ENCODE measurements at regions not wholly inside any gene's neighbourhood (a gene's known extent, or its start where the extent isn't known, plus 50 kb on each side); places are given as distances from the start of the nearest gene placed in this dataset.

DNA sequence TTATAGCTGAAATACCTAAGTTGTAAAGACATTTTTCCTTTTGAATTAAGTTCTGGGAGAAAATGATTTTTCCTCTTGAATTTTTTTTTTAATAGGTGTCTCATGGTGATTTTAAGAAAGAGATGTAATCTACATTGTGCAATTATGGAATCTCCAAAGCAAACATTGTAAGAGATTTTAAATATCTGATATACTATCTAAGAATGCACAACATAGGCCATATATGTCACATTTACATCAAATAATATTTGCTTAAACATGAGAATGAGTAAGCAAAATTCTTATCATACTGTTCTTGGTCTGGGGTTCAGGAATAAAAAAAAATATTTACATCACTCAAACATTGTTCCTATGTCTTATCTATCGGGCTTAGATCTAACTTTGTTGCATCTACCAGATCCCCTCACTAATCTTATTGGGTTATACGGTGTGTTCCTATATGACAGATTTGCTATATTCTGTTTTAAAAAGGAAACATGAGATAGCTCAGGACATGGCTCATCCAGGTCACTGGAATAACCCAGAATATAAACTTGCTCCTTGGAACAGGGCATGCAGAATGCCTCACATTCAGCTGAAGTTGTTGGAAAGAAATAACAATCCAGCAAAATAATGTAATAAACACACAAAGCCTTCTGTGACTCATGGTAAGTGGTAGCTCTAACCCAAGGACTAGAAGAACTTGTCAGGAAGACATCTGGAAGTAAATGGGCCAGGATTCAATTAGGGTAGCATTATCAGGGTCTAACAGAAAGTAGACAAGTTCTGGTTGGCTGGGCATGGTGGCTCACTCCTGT lies 794.7 kb downstream of the IPMK start:
- no peak overlapping the region for H3K4me3 ChIP-seq (ENCODE audit: low read length)
- TF ChIP-seq, protein P1, sequence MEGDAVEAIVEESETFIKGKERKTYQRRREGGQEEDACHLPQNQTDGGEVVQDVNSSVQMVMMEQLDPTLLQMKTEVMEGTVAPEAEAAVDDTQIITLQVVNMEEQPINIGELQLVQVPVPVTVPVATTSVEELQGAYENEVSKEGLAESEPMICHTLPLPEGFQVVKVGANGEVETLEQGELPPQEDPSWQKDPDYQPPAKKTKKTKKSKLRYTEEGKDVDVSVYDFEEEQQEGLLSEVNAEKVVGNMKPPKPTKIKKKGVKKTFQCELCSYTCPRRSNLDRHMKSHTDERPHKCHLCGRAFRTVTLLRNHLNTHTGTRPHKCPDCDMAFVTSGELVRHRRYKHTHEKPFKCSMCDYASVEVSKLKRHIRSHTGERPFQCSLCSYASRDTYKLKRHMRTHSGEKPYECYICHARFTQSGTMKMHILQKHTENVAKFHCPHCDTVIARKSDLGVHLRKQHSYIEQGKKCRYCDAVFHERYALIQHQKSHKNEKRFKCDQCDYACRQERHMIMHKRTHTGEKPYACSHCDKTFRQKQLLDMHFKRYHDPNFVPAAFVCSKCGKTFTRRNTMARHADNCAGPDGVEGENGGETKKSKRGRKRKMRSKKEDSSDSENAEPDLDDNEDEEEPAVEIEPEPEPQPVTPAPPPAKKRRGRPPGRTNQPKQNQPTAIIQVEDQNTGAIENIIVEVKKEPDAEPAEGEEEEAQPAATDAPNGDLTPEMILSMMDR (IDR thresholded peaks at IDR 0.05; ENCODE audit: low read depth, low read length): no peak
- TF ChIP-seq EZH2phosphoT487 (IDR thresholded peaks at IDR 0.05; ENCODE audit: low read depth): no peak
- H3K27me3 ChIP-seq (ENCODE audit: low read depth, low read length): no peaks in the 10 kb centered on the region
- H3K79me2 ChIP-seq (ENCODE audit: low read length): no peaks in the 10 kb centered on the region
- no peak overlapping the region for H3K9ac ChIP-seq (ENCODE audit: low read length)
- no peak overlapping the region for H3K4me2 ChIP-seq (ENCODE audit: low read length)
- H4K20me1 ChIP-seq (ENCODE audit: insufficient read depth, low read length): no peaks in the 10 kb centered on the region
- H2AFZ ChIP-seq (ENCODE audit: low read depth, low read length): no peak overlapping the region
- H3K36me3 ChIP-seq (replicated peaks; ENCODE audit: low read depth, low read length): no peaks in the 10 kb centered on the region
- no peak overlapping the region for H3K27ac ChIP-seq (ENCODE audit: low read length)
- no peaks in the 10 kb centered on the region for H3K9me3 ChIP-seq (ENCODE audit: insufficient read depth, low read length)
- H3K4me1 ChIP-seq (ENCODE audit: low read length): no peaks in the 10 kb centered on the region

DNA sequence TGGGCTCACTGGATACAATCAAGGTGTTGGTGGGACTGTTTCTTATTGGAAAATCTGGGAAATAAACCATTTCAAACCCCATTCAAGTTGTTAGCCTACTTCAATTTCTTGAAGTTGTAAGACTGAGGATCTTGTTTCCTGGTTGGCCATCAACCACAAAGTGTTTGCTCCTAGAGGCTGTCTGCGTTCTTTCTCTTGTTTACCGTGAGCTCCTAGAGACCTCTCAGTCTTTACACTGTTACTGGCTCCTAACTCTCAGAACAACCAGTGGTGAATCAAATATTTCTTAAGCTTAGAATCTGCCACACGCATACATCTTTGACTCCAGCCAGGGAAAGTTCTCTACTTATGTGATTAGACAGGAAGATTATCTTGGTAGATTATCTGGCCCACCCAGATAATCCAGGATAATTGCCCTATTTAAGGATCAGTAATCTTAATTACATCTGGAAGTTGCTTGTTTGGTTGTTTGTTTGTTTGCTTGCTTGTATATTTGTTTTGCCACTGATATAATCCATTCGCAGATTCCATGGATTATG lies 798.7 kb downstream of the IPMK start:
- H4K20me1 ChIP-seq (ENCODE audit: insufficient read depth, low read length): no peaks in the 10 kb centered on the region
- H3K4me2 ChIP-seq (ENCODE audit: low read length): no peak overlapping the region
- H3K27ac ChIP-seq (ENCODE audit: low read length): no peak overlapping the region
- H3K79me2 ChIP-seq (ENCODE audit: low read length): no peaks in the 10 kb centered on the region
- H3K9me3 ChIP-seq (ENCODE audit: insufficient read depth, low read length): no peaks in the 10 kb centered on the region
- no peaks in the 10 kb centered on the region for H3K36me3 ChIP-seq (replicated peaks; ENCODE audit: low read depth, low read length)
- no peak overlapping the region for H2AFZ ChIP-seq (ENCODE audit: low read depth, low read length)
- no peaks in the 10 kb centered on the region for H3K27me3 ChIP-seq (ENCODE audit: low read depth, low read length)
- H3K9ac ChIP-seq (ENCODE audit: low read length): no peak overlapping the region
- H3K4me1 ChIP-seq (ENCODE audit: low read length): no peaks in the 10 kb centered on the region
- no peak overlapping the region for H3K4me3 ChIP-seq (ENCODE audit: low read length)
- no peak for TF ChIP-seq EZH2phosphoT487 (IDR thresholded peaks at IDR 0.05; ENCODE audit: low read depth)
- TF ChIP-seq, protein P1 (IDR thresholded peaks at IDR 0.05; ENCODE audit: low read depth, low read length): no peak

DNA sequence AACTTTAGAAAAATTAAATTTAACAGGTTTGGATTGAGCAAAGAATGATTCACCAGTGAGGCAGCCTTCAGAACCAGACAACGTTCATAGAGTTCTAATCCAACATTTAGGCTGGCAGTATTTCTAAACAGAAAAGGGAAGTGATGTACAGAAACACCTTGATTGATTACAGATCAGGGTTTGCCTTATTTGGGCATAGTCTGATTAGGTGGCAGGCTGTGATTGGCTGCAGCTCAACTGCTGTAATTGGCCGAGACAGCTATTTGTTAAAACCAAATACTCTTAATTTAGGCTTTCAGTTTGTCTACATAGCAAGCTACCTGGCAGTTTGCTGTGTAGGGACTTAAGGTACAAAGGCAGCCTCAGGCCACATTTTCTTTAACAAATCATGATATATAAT lies 802.5 kb downstream of the IPMK start:
- Histone ChIP-seq H2AFZ (ENCODE audit: low read depth, low read length) (no peak overlapping the region), H3K4me1 (ENCODE audit: low read length) (no peaks in the 10 kb centered on the region), H3K4me2 (ENCODE audit: low read length) (no peak overlapping the region), H3K4me3 (ENCODE audit: low read length) (no peak overlapping the region), H3K36me3 (replicated peaks; ENCODE audit: low read depth, low read length) (no peaks in the 10 kb centered on the region), H3K9ac (ENCODE audit: low read length) (no peak overlapping the region), H4K20me1 (ENCODE audit: insufficient read depth, low read length) (no peaks in the 10 kb centered on the region), H3K9me3 (ENCODE audit: insufficient read depth, low read length) (no peaks in the 10 kb centered on the region), H3K79me2 (ENCODE audit: low read length) (no peaks in the 10 kb centered on the region), H3K27me3 (ENCODE audit: low read depth, low read length) (no peaks in the 10 kb centered on the region), H3K27ac (ENCODE audit: low read length) (no peak overlapping the region)
- no peak for TF ChIP-seq EZH2phosphoT487 (IDR thresholded peaks at IDR 0.05; ENCODE audit: low read depth)
- TF ChIP-seq, protein P1 (IDR thresholded peaks at IDR 0.05; ENCODE audit: low read depth, low read length): no peak

DNA sequence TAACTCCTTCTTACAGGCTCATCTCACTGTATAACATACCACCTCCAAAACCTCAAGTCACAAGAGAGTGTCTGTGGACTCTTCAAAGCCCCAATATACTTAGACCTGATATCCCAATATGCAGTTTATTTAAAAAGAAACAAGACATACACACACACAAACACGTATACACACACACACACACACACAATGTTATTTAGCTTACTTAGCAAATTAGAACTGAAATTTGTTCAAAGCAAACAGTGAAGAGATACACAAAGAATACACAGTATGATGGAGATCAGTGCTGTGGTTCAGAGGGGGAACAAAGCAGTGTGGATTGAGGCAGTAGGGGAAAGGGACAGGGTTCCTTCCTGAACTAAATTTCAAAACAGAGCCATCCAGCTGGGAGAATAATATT lies 807.2 kb downstream of the IPMK start:
- H3K9ac ChIP-seq (ENCODE audit: low read length): no peak overlapping the region
- no peaks in the 10 kb centered on the region for H4K20me1 ChIP-seq (ENCODE audit: insufficient read depth, low read length)
- no peaks in the 10 kb centered on the region for H3K9me3 ChIP-seq (ENCODE audit: insufficient read depth, low read length)
- no peak overlapping the region for H3K4me3 ChIP-seq (ENCODE audit: low read length)
- no peaks in the 10 kb centered on the region for H3K27me3 ChIP-seq (ENCODE audit: low read depth, low read length)
- H3K4me1 ChIP-seq (ENCODE audit: low read length): no peaks in the 10 kb centered on the region
- H2AFZ ChIP-seq (ENCODE audit: low read depth, low read length): no peak overlapping the region
- TF ChIP-seq, protein P1 (IDR thresholded peaks at IDR 0.05; ENCODE audit: low read depth, low read length): no peak
- TF ChIP-seq EZH2phosphoT487 (IDR thresholded peaks at IDR 0.05; ENCODE audit: low read depth): no peak
- H3K4me2 ChIP-seq (ENCODE audit: low read length): no peak overlapping the region
- H3K27ac ChIP-seq (ENCODE audit: low read length): no peak overlapping the region
- H3K79me2 ChIP-seq (ENCODE audit: low read length): no peaks in the 10 kb centered on the region
- no peaks in the 10 kb centered on the region for H3K36me3 ChIP-seq (replicated peaks; ENCODE audit: low read depth, low read length)

Measured in OCI-LY3 (cell line).